Endothelial cell of umbilical vein (primary cell): ENCODE measurements at regions not wholly inside any gene's neighbourhood (a gene's known extent, or its start where the extent isn't known, plus 50 kb on each side); places are given as distances from the start of the nearest gene placed in this dataset.

Source experiments
- BruUV-seq: library from RNA; stranded (reverse); fragments of 400-500 nt; replicated peaks from 2 replicates; lab custom pipeline; 2021; lab: Mats Ljungman, UMichigan
- CTCF ChIA-PET: fragments of 300-600, 350-600 bp; sonication (Branson Sonifier 250); formaldehyde crosslinking; loops from one replicate; lab custom pipeline; 2021; ENCODE audit warnings: antibody characterized with exemption, inconsistent platforms; lab: Charles Lee
- POLR2A ChIA-PET: fragments of 300-600, 350-600 bp; sonication (Branson Sonifier 250); formaldehyde crosslinking; loops from one replicate; lab custom pipeline; 2021; ENCODE audit warnings: antibody characterized with exemption, inconsistent platforms; lab: Charles Lee
- DNase-seq: peaks from one replicate; pipeline ENCODE4 v3.0.0-alpha.2; 2011; ENCODE audit warnings: low read depth, low spot score
- FAIRE-seq: peaks from 2 replicates; lab custom pipeline; 2011; peaks lifted over from hg19 to GRCh38; lab: Jason Lieb, UNC
- H2AFZ ChIP-seq: 2 replicates; pipeline ENCODE4 v1.6.0; 2012; ENCODE audit warnings: low read depth, low read length, control low read depth, inconsistent platforms
- H3K27ac ChIP-seq: 2 replicates; pipeline ENCODE4 v1.5.1; 2011; ENCODE audit warnings: low read depth, mild to moderate bottlenecking, control low read depth, low read length, moderate library complexity; ENCODE audit not compliant: insufficient read depth
- H3K27me3 ChIP-seq, 2 experiments: 2 replicates each; pipeline versions ENCODE4 v1.6.0 to v1.6.1; 2011; ENCODE audit warnings: low read length in 2 of 2, mixed read lengths in 1 of 2; ENCODE audit not compliant: control insufficient read depth in 2 of 2, insufficient read depth in 2 of 2
- H3K36me3 ChIP-seq, 2 experiments: 2 replicates in 1 of 2; 3 replicates in 1 of 2; pipeline ENCODE4 v1.5.1; 2011; ENCODE audit warnings: low read length in 2 of 2, mild to moderate bottlenecking in 1 of 2, moderate library complexity in 1 of 2; ENCODE audit not compliant: control insufficient read depth in 2 of 2, insufficient read depth in 2 of 2; ENCODE audit errors: extremely low read depth in 1 of 2
- H3K4me1 ChIP-seq: 3 replicates; pipeline ENCODE4 v1.5.1; 2011; ENCODE audit warnings: mild to moderate bottlenecking, low read length; ENCODE audit not compliant: control insufficient read depth, insufficient read depth; ENCODE audit errors: extremely low read depth
- H3K4me2 ChIP-seq: 2 replicates; pipeline ENCODE4 v1.6.1; 2011; ENCODE audit warnings: low read length, control low read depth, mixed read lengths; ENCODE audit not compliant: insufficient read depth
- H3K4me3 ChIP-seq, 3 experiments: fragments of 200-600 bp in 1 of 3; sonication (generic), shearing (Covaris generic) in 1 of 3; replicated peaks in 1 of 3; 2 replicates each; pipeline ENCODE4 v1.5.1; 2011 to 2016; ENCODE audit warnings: control low read depth in 3 of 3, low read length in 3 of 3, mild to moderate bottlenecking in 2 of 3, inconsistent platforms in 1 of 3, low read depth in 1 of 3, moderate library complexity in 1 of 3; ENCODE audit not compliant: insufficient read depth in 1 of 3
- H3K79me2 ChIP-seq: 2 replicates; pipeline ENCODE4 v1.6.0; 2012; ENCODE audit warnings: low read length, inconsistent platforms; ENCODE audit not compliant: control insufficient read depth, insufficient read depth
- H3K9ac ChIP-seq: replicated peaks from 2 replicates; pipeline ENCODE3; 2011; ENCODE audit warnings: low read length, control low read depth; ENCODE audit not compliant: insufficient read depth; ENCODE audit errors: extremely low read depth
- H3K9me1 ChIP-seq: replicated peaks from 3 replicates; pipeline ENCODE4 v1.6.0; 2011; ENCODE audit warnings: mild to moderate bottlenecking, low read length; ENCODE audit not compliant: control insufficient read depth, insufficient read depth; ENCODE audit errors: extremely low read depth
- H3K9me3 ChIP-seq: replicated peaks from 2 replicates; pipeline ENCODE4 v1.5.1; 2012; ENCODE audit warnings: low read length, inconsistent platforms; ENCODE audit not compliant: control insufficient read depth, insufficient read depth
- H4K20me1 ChIP-seq: replicated peaks from 2 replicates; pipeline ENCODE3; 2011; ENCODE audit warnings: mild to moderate bottlenecking, low read length; ENCODE audit not compliant: control insufficient read depth, insufficient read depth; ENCODE audit errors: extremely low read depth
- CTCF ChIP-seq, 2 donors: IDR thresholded peaks; 1 replicate in 1 of 2; 2 replicates in 1 of 2; pipeline ENCODE4 v1.5.1; 2011; ENCODE audit warnings: low read length in 2 of 2, mild to moderate bottlenecking in 2 of 2, moderate library complexity in 2 of 2, control low read depth in 1 of 2, inconsistent platforms in 1 of 2, low read depth in 1 of 2; ENCODE audit not compliant: insufficient read depth in 1 of 2; ENCODE audit errors: extremely low read depth in 1 of 2
- EZH2 ChIP-seq: IDR thresholded peaks from 2 replicates; pipeline ENCODE4 v1.6.1; 2012; ENCODE audit warnings: borderline replicate concordance, low read depth, mild to moderate bottlenecking, moderate library complexity, low read length, inconsistent platforms; ENCODE audit not compliant: severe bottlenecking
- FOS ChIP-seq: IDR thresholded peaks from 2 replicates; pipeline ENCODE4 v1.6.1; 2011; ENCODE audit warnings: mild to moderate bottlenecking, low read length, moderate library complexity, borderline replicate concordance; ENCODE audit not compliant: insufficient read depth
- GATA2 ChIP-seq: IDR thresholded peaks from 2 replicates; pipeline ENCODE4 v1.7.0; 2011; ENCODE audit warnings: low read depth, mild to moderate bottlenecking, moderate library complexity, mixed read lengths, low read length; ENCODE audit not compliant: insufficient read length, insufficient read depth
- JUN ChIP-seq: IDR thresholded peaks from 2 replicates; pipeline ENCODE4 v1.6.1; 2011; ENCODE audit warnings: borderline replicate concordance, low read depth; ENCODE audit not compliant: insufficient read length, insufficient read depth
- MAX ChIP-seq: IDR thresholded peaks from 2 replicates; pipeline ENCODE4 v1.6.1; 2011; ENCODE audit not compliant: insufficient read depth, insufficient read length
- MYC ChIP-seq: IDR thresholded peaks from one replicate; pipeline ENCODE4 v1.6.1; 2011; ENCODE audit warnings: mild to moderate bottlenecking, low read depth, low read length
- POLR2A ChIP-seq: IDR thresholded peaks from 2 replicates; pipeline ENCODE4 v1.6.1; 2012; ENCODE audit warnings: low read depth, mild to moderate bottlenecking, control low read depth, low read length
- POLR2AphosphoS5 ChIP-seq: IDR thresholded peaks from 2 replicates; pipeline ENCODE4 v1.6.1; 2012; ENCODE audit warnings: low read depth, mild to moderate bottlenecking, control low read depth, low read length, moderate library complexity; ENCODE audit not compliant: insufficient read depth
- dilution Hi-C: fragments of 300-500 bp; cut with MboI; formaldehyde crosslinking; loops from one replicate; pipeline ENCODE4 v1.15.0; 2019; ENCODE audit warnings: low sequenced_read_pairs; ENCODE audit not compliant: extremely low pct_ligation_motif_present
- intact Hi-C: fragments of 100-400 bp; cut with micrococcal nuclease; formaldehyde crosslinking; loops from one replicate; pipeline ENCODE4 v1.10.0; 2022

- Histone ChIP-seq H3K4me1 (no peaks in the 10 kb centered on the region), H3K36me3 (no peaks in the 10 kb centered on the region), H3K27ac (no peak overlapping the region), H4K20me1 (no peaks in the 10 kb centered on the region), H3K9ac (no peak overlapping the region), H3K4me3 (no peak overlapping the region), H3K79me2 (no peaks in the 10 kb centered on the region), H2AFZ (no peak overlapping the region), H3K9me3 (no peaks in the 10 kb centered on the region), H3K27me3 (no peaks in the 10 kb centered on the region), H3K4me2 (no peak overlapping the region), H3K9me1 (no peaks in the 10 kb centered on the region)
- FAIRE-seq, result no peak
- ChIA-PET CTCF (no interaction called here), POLR2A (no interaction called here)
- no peak for DNase-seq
- dilution Hi-C loops (no loop called here), intact Hi-C loops (no loop called here)
- no TSS peak for BruUV-seq
- no peak for TF ChIP-seq POLR2A
- no peak for TF ChIP-seq FOS
- no peak for TF ChIP-seq MYC
- no peak for TF ChIP-seq JUN
- no peak for TF ChIP-seq GATA2
- TF ChIP-seq POLR2AphosphoS5, result no peak
- TF ChIP-seq CTCF (IDR thresholded peaks at IDR 0.05; ENCODE audit: extremely low read depth in 1 of 2, insufficient read depth in 1 of 2, low read depth in 1 of 2, low read length in 2 of 2), result no peak
- TF ChIP-seq EZH2, result no peak
- TF ChIP-seq MAX, result no peak
Measured at GRCh38 chr16:85250147-85250463, 137.8 kb upstream of the CIBAR2 start.
